GM19397 (cell line): ENCODE measurements at regions not wholly inside any gene's neighbourhood (a gene's known extent, or its start where the extent isn't known, plus 50 kb on each side); places are given as distances from the start of the nearest gene placed in this dataset.
"Not testable (repeated sequence)": the region's sequence is repeated elsewhere in the genome, so short reads cannot be mapped to it uniquely, and the experiment has no call there.

Experiments
- ATAC-seq: cut with Tn5 transposase; IDR thresholded peaks from one replicate; pipeline ENCODE4 v1.9.1; 2021; ENCODE audit warnings: mild to moderate bottlenecking, moderate library complexity; ENCODE audit not compliant: unreplicated experiment

DNA sequence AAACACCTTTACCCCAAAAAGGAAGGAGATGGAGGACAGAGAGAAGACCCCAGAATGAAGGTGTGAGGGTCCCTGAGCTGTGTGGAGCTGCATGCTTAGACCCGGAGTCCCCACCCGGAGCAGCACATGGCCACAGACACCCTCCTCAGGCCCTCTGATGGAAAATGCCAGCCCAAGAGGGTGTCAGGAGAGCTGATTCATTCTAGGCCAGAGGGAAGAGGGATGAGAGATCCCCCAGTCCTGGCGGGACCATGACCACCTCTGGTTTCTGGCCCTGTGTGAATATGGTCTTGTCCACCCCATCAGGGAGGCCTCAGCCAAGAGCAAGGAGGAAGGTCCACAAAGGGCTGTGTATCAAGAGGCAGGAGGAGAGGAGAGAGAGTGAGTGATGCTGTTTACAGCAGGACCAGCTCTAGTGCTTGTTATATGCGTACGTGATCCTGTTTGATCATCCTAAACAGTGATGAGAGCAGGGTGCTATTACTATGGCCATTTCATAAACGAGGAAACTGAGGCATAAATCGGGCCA is 186.6 kb upstream of the HAAO start:
- ATAC-seq: no peak

DNA sequence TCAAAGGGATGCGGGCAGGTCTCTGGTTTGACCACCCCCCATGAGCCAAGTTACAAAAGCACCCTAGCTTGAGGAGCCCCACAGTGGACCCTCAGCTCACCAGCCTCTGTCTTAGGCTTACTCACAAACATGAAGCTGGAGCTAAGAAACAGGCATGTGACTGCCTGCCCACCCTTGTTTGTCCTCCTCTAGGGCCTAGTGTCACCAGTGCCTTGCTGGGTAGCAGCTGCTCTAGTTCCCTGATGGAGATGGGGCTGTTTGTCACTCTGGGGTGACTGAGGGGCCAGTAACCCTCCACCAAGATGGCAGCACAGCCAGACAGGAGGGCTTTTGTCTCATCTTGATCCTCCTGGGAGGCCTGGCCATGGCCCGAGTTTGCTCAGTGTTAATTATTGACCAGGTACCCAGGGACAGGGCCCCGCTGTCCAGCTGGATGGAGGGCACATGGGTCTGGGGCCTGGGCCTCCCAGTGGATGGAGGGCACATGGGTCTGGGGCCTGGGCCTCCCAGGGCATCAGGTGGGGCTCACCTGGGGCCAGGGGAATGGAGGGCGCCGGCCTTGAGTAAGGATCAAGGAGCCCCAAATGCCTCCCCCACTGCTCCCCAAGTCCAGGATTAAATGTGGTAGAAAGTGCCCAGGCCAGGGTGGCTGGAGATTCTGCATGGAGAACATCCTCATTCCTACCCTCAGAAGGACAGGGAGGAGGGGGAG is 185.9 kb upstream of the HAAO start:
- no peak for ATAC-seq

GRCh38 chr2:42977270-42978174 is 185.1 kb upstream of the HAAO start:
- no peak for ATAC-seq

- ATAC-seq: no peak
These were observed 184.0 kb upstream of the HAAO start for GRCh38 chr2:42976351-42976750.

- no peak for ATAC-seq
These were observed 182.6 kb upstream of the HAAO start for GRCh38 chr2:42974721-42975717.

- ATAC-seq: no peak
These were observed 181.9 kb upstream of the HAAO start for GRCh38 chr2:42974169-42974720.

DNA sequence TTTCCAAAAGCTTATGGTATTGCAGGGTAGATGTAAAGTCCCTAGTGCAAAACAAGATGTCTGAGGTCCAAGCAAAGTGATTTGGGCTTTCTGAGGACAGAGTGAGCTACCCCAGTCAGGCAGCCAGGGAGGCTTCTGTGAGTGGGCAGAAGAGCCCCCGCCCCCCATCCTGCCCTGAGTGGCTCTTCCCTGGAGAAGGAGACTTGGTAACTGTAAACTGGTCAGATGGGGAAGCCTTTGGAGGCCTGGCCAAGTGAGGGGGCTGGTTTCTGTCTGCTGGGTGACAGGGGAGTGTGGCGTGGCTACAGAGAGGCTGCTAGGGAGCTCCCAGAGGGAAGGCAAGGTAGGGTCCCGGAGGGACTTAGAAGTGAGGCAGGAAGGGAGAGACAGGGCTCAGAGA is 181.3 kb upstream of the HAAO start:
- no peak for ATAC-seq

DNA sequence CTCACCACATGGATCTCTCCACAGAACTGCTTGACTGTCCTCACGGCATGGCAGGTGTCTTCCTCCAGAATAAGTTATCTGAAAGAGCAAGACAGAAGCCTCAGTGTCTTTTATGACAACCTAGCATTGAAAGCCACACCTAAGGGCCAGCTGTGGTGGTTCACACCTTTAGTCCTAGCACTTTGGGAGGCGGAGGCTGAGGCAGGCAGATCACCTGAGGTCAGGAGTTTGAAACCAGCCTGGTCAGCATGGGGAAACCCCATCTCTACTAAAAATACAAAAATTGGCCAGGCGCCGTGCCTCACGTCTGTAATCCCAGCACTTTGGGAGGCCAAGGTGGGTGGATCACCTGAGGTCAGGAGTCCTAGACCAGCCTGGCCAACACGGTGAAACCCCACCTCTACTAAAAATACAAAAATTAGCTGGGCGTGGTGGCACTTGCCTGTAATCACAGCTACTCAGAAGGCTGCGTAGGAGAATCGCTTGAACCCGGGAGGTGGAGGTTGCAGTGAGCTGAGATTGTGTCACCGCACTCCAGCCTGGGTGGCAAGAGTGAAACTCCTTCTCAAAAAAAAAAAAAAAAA is 180.6 kb upstream of the HAAO start:
- ATAC-seq: not testable (repeated sequence)

- ATAC-seq: no peak
These were observed 179.8 kb upstream of the HAAO start for GRCh38 chr2:42971947-42972736.

DNA sequence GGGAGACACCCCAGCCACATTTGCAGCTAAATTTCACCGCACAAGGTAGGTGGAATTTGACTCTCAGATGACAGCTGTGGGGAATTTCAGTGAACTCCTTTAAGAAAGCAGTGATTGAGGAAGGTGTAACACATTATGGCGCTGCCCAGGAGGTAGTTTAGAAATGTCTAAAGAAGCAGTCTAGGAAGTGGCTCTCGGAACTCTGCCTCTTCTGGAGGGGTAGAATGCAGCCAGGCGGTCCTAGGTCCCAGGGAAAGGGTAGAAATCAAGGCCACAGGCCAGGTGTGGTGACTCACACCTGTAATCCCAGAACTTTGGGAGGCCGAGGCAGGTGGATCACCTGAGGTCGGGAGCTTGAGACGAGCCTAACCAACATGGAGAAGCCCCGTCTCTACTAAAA is 179.0 kb upstream of the HAAO start:
- no peak for ATAC-seq

DNA sequence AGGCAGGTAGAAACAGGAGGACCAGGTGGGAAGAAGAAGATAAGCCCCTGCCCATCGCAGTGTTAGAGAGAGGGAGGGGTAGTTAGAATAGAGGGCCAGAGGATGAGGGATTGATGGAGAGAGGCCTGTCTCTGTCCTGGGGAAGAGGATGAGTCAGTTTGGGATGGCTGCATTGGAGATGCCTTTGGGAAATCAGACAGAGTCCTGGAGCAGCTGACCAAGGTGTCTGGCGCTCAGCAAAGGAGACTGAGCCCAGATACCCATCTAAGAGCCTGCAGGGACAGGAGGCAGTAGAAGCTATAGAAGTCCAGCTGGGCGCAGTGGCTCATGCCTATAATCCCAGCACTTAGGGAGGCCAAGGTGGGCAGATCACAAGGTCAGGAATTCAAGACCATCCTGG is 177.8 kb upstream of the HAAO start:
- no peak for ATAC-seq

- no peak for ATAC-seq
These were observed 177.1 kb upstream of the HAAO start for GRCh38 chr2:42969231-42970150.

- ATAC-seq: no peak
These were observed 175.7 kb upstream of the HAAO start for GRCh38 chr2:42967959-42968674.

DNA sequence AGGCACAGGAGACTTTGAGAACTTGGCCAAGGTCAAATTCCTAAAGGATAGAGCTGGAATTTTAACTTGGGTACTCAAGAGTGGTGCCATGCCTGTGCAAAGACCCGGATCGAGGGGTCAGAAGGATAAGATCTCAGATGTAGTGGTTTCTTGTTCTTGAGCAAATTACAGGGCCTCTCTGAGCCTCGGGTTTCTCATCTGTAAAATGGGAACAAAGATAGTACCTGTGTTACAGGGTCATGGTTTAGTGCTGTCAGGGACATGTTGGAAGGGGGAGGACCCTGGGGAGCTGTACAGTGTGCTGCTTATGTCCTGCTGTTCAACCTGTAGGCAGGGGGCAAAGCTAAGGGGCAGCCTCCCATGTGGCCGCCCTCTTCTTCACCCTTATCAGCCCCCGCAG is 173.5 kb upstream of the HAAO start:
- ATAC-seq: no peak

GRCh38 chr2:42965196-42965595 is 172.8 kb upstream of the HAAO start:
- ATAC-seq: no peak

GRCh38 chr2:42964439-42965083 is 172.2 kb upstream of the HAAO start:
- ATAC-seq: no peak

GRCh38 chr2:42963452-42964068 is 171.2 kb upstream of the HAAO start:
- ATAC-seq: no peak
